Transverse colon (tissue), 3 donors: ENCODE measurements at regions not wholly inside any gene's neighbourhood (a gene's known extent, or its start where the extent isn't known, plus 50 kb on each side); places are given as distances from the start of the nearest gene placed in this dataset.

Experiments
- POLR2A ChIP-seq: fragments of 450-650 bp; IDR thresholded peaks from one replicate; pipeline ENCODE4 v1.6.1; 2016; ENCODE audit warnings: antibody characterized with exemption, mild to moderate bottlenecking, moderate library complexity
- TF ChIP-seq, protein P1 (sequence below), 5 experiments: fragments of 200-600 bp in 3 of 5; fragments of 450-650 bp in 2 of 5; sonication (generic) in 3 of 5; IDR thresholded peaks; 1 replicate in 2 of 5; 2 replicates in 3 of 5; pipeline ENCODE4 v1.5.1; 2016 to 2017; ENCODE audit warnings: antibody characterized with exemption in 5 of 5, inconsistent platforms in 3 of 5, mild to moderate bottlenecking in 2 of 5, moderate library complexity in 1 of 5

DNA sequence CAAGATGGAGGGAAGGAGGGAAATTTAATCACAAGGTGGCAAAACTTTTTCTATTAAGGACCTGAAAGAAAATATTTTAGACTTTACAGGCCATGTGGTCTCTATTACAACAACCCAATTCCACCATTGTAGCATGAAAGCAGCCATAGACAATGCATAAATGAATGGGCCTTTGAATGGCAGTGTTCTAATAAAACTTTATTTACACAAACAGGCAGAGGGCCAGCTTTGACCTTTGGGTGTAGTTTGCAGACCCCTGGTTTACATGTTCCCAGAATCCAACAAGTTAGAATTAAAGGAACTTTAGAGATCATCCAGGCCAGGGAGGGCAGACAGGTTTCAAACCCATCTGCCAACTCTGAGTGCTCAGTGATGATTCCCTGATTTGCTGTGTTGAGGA lies 95.2 kb downstream of the BANF2 start:
- TF ChIP-seq, protein P1, sequence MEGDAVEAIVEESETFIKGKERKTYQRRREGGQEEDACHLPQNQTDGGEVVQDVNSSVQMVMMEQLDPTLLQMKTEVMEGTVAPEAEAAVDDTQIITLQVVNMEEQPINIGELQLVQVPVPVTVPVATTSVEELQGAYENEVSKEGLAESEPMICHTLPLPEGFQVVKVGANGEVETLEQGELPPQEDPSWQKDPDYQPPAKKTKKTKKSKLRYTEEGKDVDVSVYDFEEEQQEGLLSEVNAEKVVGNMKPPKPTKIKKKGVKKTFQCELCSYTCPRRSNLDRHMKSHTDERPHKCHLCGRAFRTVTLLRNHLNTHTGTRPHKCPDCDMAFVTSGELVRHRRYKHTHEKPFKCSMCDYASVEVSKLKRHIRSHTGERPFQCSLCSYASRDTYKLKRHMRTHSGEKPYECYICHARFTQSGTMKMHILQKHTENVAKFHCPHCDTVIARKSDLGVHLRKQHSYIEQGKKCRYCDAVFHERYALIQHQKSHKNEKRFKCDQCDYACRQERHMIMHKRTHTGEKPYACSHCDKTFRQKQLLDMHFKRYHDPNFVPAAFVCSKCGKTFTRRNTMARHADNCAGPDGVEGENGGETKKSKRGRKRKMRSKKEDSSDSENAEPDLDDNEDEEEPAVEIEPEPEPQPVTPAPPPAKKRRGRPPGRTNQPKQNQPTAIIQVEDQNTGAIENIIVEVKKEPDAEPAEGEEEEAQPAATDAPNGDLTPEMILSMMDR (IDR thresholded peaks at IDR 0.05) = no peak
- TF ChIP-seq POLR2A = no peak
